ENCODE measurements at regions not wholly inside any gene's neighbourhood (a gene's known extent, or its start where the extent isn't known, plus 50 kb on each side); places are given as distances from the start of the nearest gene placed in this dataset.

DNA sequence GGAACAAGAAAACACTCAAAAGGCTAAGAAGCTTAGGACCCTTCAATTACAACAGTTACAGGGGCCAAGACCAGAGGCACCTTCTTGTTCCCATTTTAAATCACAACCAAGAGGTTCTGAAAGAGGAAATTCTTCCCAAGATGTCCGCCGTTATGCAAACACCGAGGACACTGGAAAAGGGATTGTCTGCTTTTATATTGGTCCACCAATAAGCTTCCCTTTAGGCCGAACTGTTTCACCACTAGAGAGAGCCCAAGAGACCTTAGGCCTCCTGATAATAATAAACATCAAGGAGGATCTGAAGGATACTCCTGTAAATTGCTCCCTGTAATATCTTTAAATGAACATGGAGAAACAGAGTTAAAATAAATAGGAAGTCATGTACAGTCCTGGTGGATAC lies 92.6 kb upstream of the NLRP2B start:
- no peaks in the 10 kb centered on the region for H3K36me3 ChIP-seq (ENCODE audit: insufficient read depth, low read length)
- no peaks in the 10 kb centered on the region for H3K27me3 ChIP-seq (ENCODE audit: insufficient read depth, low read depth, low read length)
- TF ChIP-seq, protein P1, sequence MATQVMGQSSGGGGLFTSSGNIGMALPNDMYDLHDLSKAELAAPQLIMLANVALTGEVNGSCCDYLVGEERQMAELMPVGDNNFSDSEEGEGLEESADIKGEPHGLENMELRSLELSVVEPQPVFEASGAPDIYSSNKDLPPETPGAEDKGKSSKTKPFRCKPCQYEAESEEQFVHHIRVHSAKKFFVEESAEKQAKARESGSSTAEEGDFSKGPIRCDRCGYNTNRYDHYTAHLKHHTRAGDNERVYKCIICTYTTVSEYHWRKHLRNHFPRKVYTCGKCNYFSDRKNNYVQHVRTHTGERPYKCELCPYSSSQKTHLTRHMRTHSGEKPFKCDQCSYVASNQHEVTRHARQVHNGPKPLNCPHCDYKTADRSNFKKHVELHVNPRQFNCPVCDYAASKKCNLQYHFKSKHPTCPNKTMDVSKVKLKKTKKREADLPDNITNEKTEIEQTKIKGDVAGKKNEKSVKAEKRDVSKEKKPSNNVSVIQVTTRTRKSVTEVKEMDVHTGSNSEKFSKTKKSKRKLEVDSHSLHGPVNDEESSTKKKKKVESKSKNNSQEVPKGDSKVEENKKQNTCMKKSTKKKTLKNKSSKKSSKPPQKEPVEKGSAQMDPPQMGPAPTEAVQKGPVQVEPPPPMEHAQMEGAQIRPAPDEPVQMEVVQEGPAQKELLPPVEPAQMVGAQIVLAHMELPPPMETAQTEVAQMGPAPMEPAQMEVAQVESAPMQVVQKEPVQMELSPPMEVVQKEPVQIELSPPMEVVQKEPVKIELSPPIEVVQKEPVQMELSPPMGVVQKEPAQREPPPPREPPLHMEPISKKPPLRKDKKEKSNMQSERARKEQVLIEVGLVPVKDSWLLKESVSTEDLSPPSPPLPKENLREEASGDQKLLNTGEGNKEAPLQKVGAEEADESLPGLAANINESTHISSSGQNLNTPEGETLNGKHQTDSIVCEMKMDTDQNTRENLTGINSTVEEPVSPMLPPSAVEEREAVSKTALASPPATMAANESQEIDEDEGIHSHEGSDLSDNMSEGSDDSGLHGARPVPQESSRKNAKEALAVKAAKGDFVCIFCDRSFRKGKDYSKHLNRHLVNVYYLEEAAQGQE (IDR thresholded peaks at IDR 0.05; ENCODE audit: borderline replicate concordance) = no peak
- TF ChIP-seq SMC3 (conservative IDR thresholded peaks at IDR 0.05; ENCODE audit: poor library complexity) = no peak
- no peak for TF ChIP-seq EP300 (conservative IDR thresholded peaks at IDR 0.05; ENCODE audit: poor library complexity, severe bottlenecking)
- TF ChIP-seq, protein P2, sequence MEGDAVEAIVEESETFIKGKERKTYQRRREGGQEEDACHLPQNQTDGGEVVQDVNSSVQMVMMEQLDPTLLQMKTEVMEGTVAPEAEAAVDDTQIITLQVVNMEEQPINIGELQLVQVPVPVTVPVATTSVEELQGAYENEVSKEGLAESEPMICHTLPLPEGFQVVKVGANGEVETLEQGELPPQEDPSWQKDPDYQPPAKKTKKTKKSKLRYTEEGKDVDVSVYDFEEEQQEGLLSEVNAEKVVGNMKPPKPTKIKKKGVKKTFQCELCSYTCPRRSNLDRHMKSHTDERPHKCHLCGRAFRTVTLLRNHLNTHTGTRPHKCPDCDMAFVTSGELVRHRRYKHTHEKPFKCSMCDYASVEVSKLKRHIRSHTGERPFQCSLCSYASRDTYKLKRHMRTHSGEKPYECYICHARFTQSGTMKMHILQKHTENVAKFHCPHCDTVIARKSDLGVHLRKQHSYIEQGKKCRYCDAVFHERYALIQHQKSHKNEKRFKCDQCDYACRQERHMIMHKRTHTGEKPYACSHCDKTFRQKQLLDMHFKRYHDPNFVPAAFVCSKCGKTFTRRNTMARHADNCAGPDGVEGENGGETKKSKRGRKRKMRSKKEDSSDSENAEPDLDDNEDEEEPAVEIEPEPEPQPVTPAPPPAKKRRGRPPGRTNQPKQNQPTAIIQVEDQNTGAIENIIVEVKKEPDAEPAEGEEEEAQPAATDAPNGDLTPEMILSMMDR (IDR thresholded peaks at IDR 0.05; ENCODE audit: poor library complexity, severe bottlenecking) = no peak
- TF ChIP-seq RAD21 (conservative IDR thresholded peaks at IDR 0.05) = no peak
- TF ChIP-seq TAF1 (IDR thresholded peaks at IDR 0.05; ENCODE audit: low read depth) = no peak
- no peak for TF ChIP-seq MXI1 (conservative IDR thresholded peaks at IDR 0.05; ENCODE audit: poor library complexity, severe bottlenecking)
- no peak for TF ChIP-seq EZH2 (IDR thresholded peaks at IDR 0.05; ENCODE audit: borderline replicate concordance, insufficient read depth, low read length, poor library complexity, severe bottlenecking)
- no peak for TF ChIP-seq POLR2AphosphoS5 (IDR thresholded peaks at IDR 0.05)
- H3K9me2 ChIP-seq (ENCODE audit: insufficient read depth, low read length) = no peaks in the 10 kb centered on the region
- no peak overlapping the region for H2AFZ ChIP-seq (ENCODE audit: low read depth, low read length)
- no peak overlapping the region for H3K4me3 ChIP-seq (ENCODE audit: low read length)
- no peaks in the 10 kb centered on the region for H3K79me2 ChIP-seq (replicated peaks; ENCODE audit: insufficient read depth, low read length)
- no peaks in the 10 kb centered on the region for H4K20me1 ChIP-seq (ENCODE audit: insufficient read depth)
- H3K9me3 ChIP-seq (ENCODE audit: low read length) = no peaks in the 10 kb centered on the region
- no peaks in the 10 kb centered on the region for H3F3A ChIP-seq (ENCODE audit: insufficient read depth, low read length, poor library complexity, severe bottlenecking)
- no peak overlapping the region for H3K4me2 ChIP-seq (ENCODE audit: low read length)
- no peak overlapping the region for H3K27ac ChIP-seq (ENCODE audit: low read length)
- no peak overlapping the region for H3K9ac ChIP-seq (ENCODE audit: low read length)

DNA sequence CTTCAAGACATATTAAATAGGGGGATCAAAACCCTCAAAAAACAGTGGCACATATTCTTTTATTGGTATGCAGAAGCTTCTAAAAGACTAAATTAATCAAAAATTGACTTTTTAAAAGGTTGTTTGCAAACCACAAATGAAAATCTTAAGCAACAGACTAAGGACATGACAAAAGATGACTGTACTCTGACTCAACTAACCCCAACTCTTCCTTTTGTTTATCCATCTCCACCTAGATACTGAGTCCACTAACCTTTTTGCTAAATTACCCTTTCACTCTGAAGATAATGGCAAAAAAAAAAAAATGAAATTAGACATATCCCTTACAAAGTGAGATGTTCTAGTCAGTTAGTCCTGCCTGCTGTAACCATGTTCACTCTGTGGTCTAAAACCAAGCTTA lies 91.6 kb upstream of the NLRP2B start:
- TF ChIP-seq EZH2 (IDR thresholded peaks at IDR 0.05; ENCODE audit: borderline replicate concordance, insufficient read depth, low read length, poor library complexity, severe bottlenecking) (no peak), EP300 (conservative IDR thresholded peaks at IDR 0.05; ENCODE audit: poor library complexity, severe bottlenecking) (no peak), RAD21 (conservative IDR thresholded peaks at IDR 0.05) (no peak), MXI1 (conservative IDR thresholded peaks at IDR 0.05; ENCODE audit: poor library complexity, severe bottlenecking) (no peak), SMC3 (conservative IDR thresholded peaks at IDR 0.05; ENCODE audit: poor library complexity) (no peak), POLR2AphosphoS5 (IDR thresholded peaks at IDR 0.05) (no peak), TAF1 (IDR thresholded peaks at IDR 0.05; ENCODE audit: low read depth) (no peak)
- TF ChIP-seq, protein P2 (IDR thresholded peaks at IDR 0.05; ENCODE audit: poor library complexity, severe bottlenecking) = no peak
- TF ChIP-seq, protein P1 (IDR thresholded peaks at IDR 0.05; ENCODE audit: borderline replicate concordance) = no peak
- Histone ChIP-seq H3K9ac (ENCODE audit: low read length) (no peak overlapping the region), H3K9me3 (ENCODE audit: low read length) (no peaks in the 10 kb centered on the region), H3K4me3 (ENCODE audit: low read length) (no peak overlapping the region), H3K79me2 (replicated peaks; ENCODE audit: insufficient read depth, low read length) (no peaks in the 10 kb centered on the region), H2AFZ (ENCODE audit: low read depth, low read length) (no peak overlapping the region), H3F3A (ENCODE audit: insufficient read depth, low read length, poor library complexity, severe bottlenecking) (no peaks in the 10 kb centered on the region), H3K27me3 (ENCODE audit: insufficient read depth, low read depth, low read length) (no peaks in the 10 kb centered on the region), H3K27ac (ENCODE audit: low read length) (no peak overlapping the region), H3K4me2 (ENCODE audit: low read length) (no peak overlapping the region), H3K36me3 (ENCODE audit: insufficient read depth, low read length) (no peaks in the 10 kb centered on the region), H3K9me2 (ENCODE audit: insufficient read depth, low read length) (no peaks in the 10 kb centered on the region), H4K20me1 (ENCODE audit: insufficient read depth) (no peaks in the 10 kb centered on the region)
